Breast epithelium (tissue), 3 donors: ENCODE measurements at regions not wholly inside any gene's neighbourhood (a gene's known extent, or its start where the extent isn't known, plus 50 kb on each side); places are given as distances from the start of the nearest gene placed in this dataset.

Experiments
- CTCF ChIP-seq, 3 donors: fragments of 450-650 bp; IDR thresholded peaks; one replicate each; pipeline ENCODE4 v1.5.1; 2016 to 2017; ENCODE audit warnings: antibody characterized with exemption in 3 of 3, mild to moderate bottlenecking in 3 of 3, moderate library complexity in 3 of 3
- POLR2A ChIP-seq: fragments of 450-650 bp; IDR thresholded peaks from one replicate; pipeline ENCODE4 v1.6.1; 2016; ENCODE audit warnings: antibody characterized with exemption, mild to moderate bottlenecking, moderate library complexity
- POLR2AphosphoS5 ChIP-seq, 3 donors: sonication (generic); formaldehyde crosslinking; IDR thresholded peaks; one replicate each; pipeline ENCODE4 v1.6.1; 2017; ENCODE audit warnings: antibody characterized with exemption in 3 of 3

- TF ChIP-seq POLR2A (no peak), CTCF (IDR thresholded peaks at IDR 0.05) (no peak), POLR2AphosphoS5 (IDR thresholded peaks at IDR 0.05) (no peak)
Measured at GRCh38 chr5:116672203-116672602, 97.6 kb upstream of the SEMA6A start.
